A549 (cell line): ENCODE measurements at regions not wholly inside any gene's neighbourhood (a gene's known extent, or its start where the extent isn't known, plus 50 kb on each side); places are given as distances from the start of the nearest gene placed in this dataset.
A peak's percentile ranks its signal among the peaks of the same experiment; 100 is the strongest.

Source experiments
- ATAC-seq, 2 experiments: fragments of 200-7000 bp in 1 of 2; fragments of >200 bp in 1 of 2; cut with Nextera tagmentation in 1 of 2; cut with Tn5 transposase in 1 of 2; 3 replicates each; pipeline versions ENCODE4 v1.8.0 to v1.9.1; 2018 to 2020; ENCODE audit warnings: mild to moderate bottlenecking in 1 of 2, moderate library complexity in 1 of 2
- CTCF ChIA-PET: fragments of 300-600 bp; sonication (Branson Sonifier 250); formaldehyde crosslinking; extraction: SDS; loops from one replicate; lab custom pipeline; 2021; ENCODE audit warnings: antibody characterized with exemption, inconsistent platforms; lab: Yijun Ruan, JAX
- POLR2A ChIA-PET: fragments of 350-600 bp; formaldehyde crosslinking; extraction: SDS; loops from one replicate; lab custom pipeline; 2021; ENCODE audit warnings: antibody characterized with exemption, inconsistent platforms; lab: Yijun Ruan, JAX
- DNase-seq, 2 experiments: peaks; one replicate each; pipeline versions ENCODE4 v3.0.0 to v3.0.0-alpha.2; 2011 to 2016; ENCODE audit warnings: low read depth in 1 of 2, low spot score in 1 of 2
- FAIRE-seq: peaks from 2 replicates; lab custom pipeline; 2011; peaks lifted over from hg19 to GRCh38; lab: Jason Lieb, UNC
- H3K27ac ChIP-seq, 2 experiments: fragments of >200 bp; sonication (Bioruptor Twin); formaldehyde crosslinking; 3 replicates each; pipeline ENCODE4 v1.5.1; 2016 to 2017
- H3K4me1 ChIP-seq: fragments of >200 bp; sonication (Bioruptor Twin); formaldehyde crosslinking; 3 replicates; pipeline ENCODE4 v1.6.1; 2016
- H3K4me2 ChIP-seq: fragments of >200 bp; sonication (Bioruptor Twin); formaldehyde crosslinking; 3 replicates; pipeline ENCODE4 v1.6.1; 2016
- H3K4me3 ChIP-seq: fragments of >200 bp; sonication (Bioruptor Twin); formaldehyde crosslinking; 3 replicates; pipeline ENCODE4 v1.5.1; 2016
- H3K9me3 ChIP-seq: fragments of >200 bp; sonication (Bioruptor Twin); formaldehyde crosslinking; 3 replicates; pipeline ENCODE4 v1.6.1; 2016
- ATOH8 ChIP-seq: fragments of 250-450 bp; sonication (Bioruptor Pico); IDR thresholded peaks from 2 replicates; pipeline ENCODE4 v1.5.0; 2020; ENCODE audit warnings: low read depth, mild to moderate bottlenecking, moderate library complexity
- CBX8 ChIP-seq: fragments of 200-600 bp; sonication (generic); IDR thresholded peaks from 2 replicates; pipeline ENCODE4 v1.6.1; 2016
- CHD2 ChIP-seq: fragments of 150-350 bp; IDR thresholded peaks from 2 replicates; pipeline ENCODE4 v1.6.1; 2014; ENCODE audit warnings: low read length; ENCODE audit not compliant: partially characterized antibody
- FOXS1 ChIP-seq: fragments of 250-450 bp; sonication (Bioruptor Pico); IDR thresholded peaks from 2 replicates; pipeline ENCODE4 v1.5.0; 2020; ENCODE audit warnings: mild to moderate bottlenecking, moderate library complexity
- GATA3 ChIP-seq: IDR thresholded peaks from 2 replicates; pipeline ENCODE4 v1.6.1; 2012; ENCODE audit warnings: borderline replicate concordance
- HES2 ChIP-seq: fragments of >200 bp; sonication (Bioruptor Twin); formaldehyde crosslinking; IDR thresholded peaks from 2 replicates; pipeline ENCODE4 v1.6.1; 2016
- HEYL ChIP-seq: fragments of 250-450 bp; sonication (Bioruptor Pico); IDR thresholded peaks from 2 replicates; pipeline ENCODE4 v1.8.0; 2021; ENCODE audit warnings: mild to moderate bottlenecking, moderate library complexity
- HOXA7 ChIP-seq: fragments of 250-450 bp; sonication (Bioruptor Pico); IDR thresholded peaks from 2 replicates; pipeline ENCODE4 v1.5.0; 2020; ENCODE audit warnings: mild to moderate bottlenecking, moderate library complexity
- JUN ChIP-seq, 2 experiments: fragments of >200 bp; sonication (Bioruptor Twin); formaldehyde crosslinking; IDR thresholded peaks; 2 replicates in 1 of 2; 3 replicates in 1 of 2; pipeline ENCODE4 v1.6.1; 2016 to 2017
- MAFK ChIP-seq: fragments of 450-650 bp; IDR thresholded peaks from 2 replicates; pipeline ENCODE4 v1.6.1; 2014; ENCODE audit not compliant: partially characterized antibody
- PBX3 ChIP-seq: IDR thresholded peaks from 2 replicates; pipeline ENCODE4 v1.6.1; 2012
- PHF8 ChIP-seq: fragments of 200-600 bp; sonication (generic); IDR thresholded peaks from 2 replicates; pipeline ENCODE4 v1.6.1; 2016; ENCODE audit warnings: low read depth, mild to moderate bottlenecking, antibody characterized with exemption, moderate library complexity, borderline replicate concordance
- RCOR1 ChIP-seq: fragments of 150-350 bp; IDR thresholded peaks from 2 replicates; pipeline ENCODE4 v1.6.1; 2014; ENCODE audit warnings: antibody characterized with exemption, low read length, low read depth
- REST ChIP-seq: fragments of 200-600 bp; sonication (generic); IDR thresholded peaks from 2 replicates; pipeline ENCODE4 v1.6.1; 2016; ENCODE audit warnings: antibody characterized with exemption, mild to moderate bottlenecking, moderate library complexity
- SMC3 ChIP-seq: fragments of >200 bp; sonication (Bioruptor Twin); formaldehyde crosslinking; IDR thresholded peaks from 3 replicates; pipeline ENCODE4 v1.6.1; 2018; ENCODE audit warnings: inconsistent platforms
- SREBF2 ChIP-seq: fragments of 450-650 bp; IDR thresholded peaks from 2 replicates; pipeline ENCODE4 v1.6.1; 2014; ENCODE audit warnings: mild to moderate bottlenecking, moderate library complexity
- USF2 ChIP-seq: fragments of 450-650 bp; IDR thresholded peaks from 2 replicates; pipeline ENCODE4 v1.6.1; 2014; ENCODE audit warnings: antibody characterized with exemption
- ZC3H11A ChIP-seq: fragments of 450-650 bp; IDR thresholded peaks from 2 replicates; pipeline ENCODE4 v1.6.1; 2014; ENCODE audit warnings: antibody characterized with exemption, mild to moderate bottlenecking
- ZFP36 ChIP-seq: fragments of 450-650 bp; IDR thresholded peaks from 2 replicates; pipeline ENCODE4 v1.6.1; 2014; ENCODE audit warnings: borderline replicate concordance; ENCODE audit not compliant: partially characterized antibody
- WGBS: methylation state at CpG from one replicate; pipeline ENCODE4 v1.1.6; 2017; ENCODE audit errors: missing lambda C conversion rate; 5-methylcytosine and 5-hydroxymethylcytosine counted together

- CTCF ChIA-PET = no interaction called here
- no peak for FAIRE-seq
- no peak for DNase-seq
- WGBS = 3% methylated on average over 5 of the region's 5 CpGs
- no peak for ATAC-seq
- no peak overlapping the region for H3K4me2 ChIP-seq
- TF ChIP-seq JUN (IDR thresholded peaks at IDR 0.05) = no peak
- TF ChIP-seq GATA3 = no peak
- TF ChIP-seq SREBF2 = no peak
- no peak for TF ChIP-seq ZFP36
- TF ChIP-seq MAFK = no peak
- TF ChIP-seq CBX8 = no peak
- no peak for TF ChIP-seq REST
- TF ChIP-seq HES2 = no peak
- TF ChIP-seq SMC3 = no peak
- no peak for TF ChIP-seq ATOH8 (CRISPR knock-in tag)
- TF ChIP-seq HEYL = no peak
- TF ChIP-seq ZC3H11A = no peak
- TF ChIP-seq PHF8 = no peak
- no peak for TF ChIP-seq CHD2
- no peak for TF ChIP-seq FOXS1 (CRISPR knock-in tag)
- no peak for TF ChIP-seq PBX3
- TF ChIP-seq USF2 = no peak
- TF ChIP-seq, all 56 proteins: peak for 0
- POLR2A ChIA-PET = no interaction called here
- Histone ChIP-seq H3K4me1 (no peaks in the 10 kb centered on the region), H3K4me3 (no peak overlapping the region), H3K9me3 (peaks cover 6% of the 10 kb centered on the region; the same call in 1 of the 3 replicates), H3K27ac (no peak overlapping the region)
Observed at GRCh38 chr17:54029986-54030385, 207.3 kb downstream of the KIF2B start.

- FAIRE-seq (no peak), DNase-seq (no peak), ATAC-seq (no peak)
- Histone ChIP-seq H3K4me1 (no peaks in the 10 kb centered on the region), H3K9me3 (0 out of 3 replicates have a peak, but pooled peaks cover 11% of the 10 kb centered on the region), H3K4me3 (no peak overlapping the region), H3K27ac (no peak overlapping the region)
- CTCF ChIA-PET = no interaction called here
- WGBS = 2% methylated on average over 1 of the region's 1 CpG
- POLR2A ChIA-PET = no interaction called here
- TF ChIP-seq RCOR1 (no peak), MAFK (peak; percentile 60), REST (no peak), HOXA7 (CRISPR knock-in tag) (no peak), CHD2 (no peak)
- TF ChIP-seq, all 56 proteins: peak for 1
- no peak overlapping the region for H3K4me2 ChIP-seq
Observed at GRCh38 chr17:54046570-54046969, 223.8 kb downstream of the KIF2B start.
